Type B pancreatic cell (in vitro differentiated cells): ENCODE measurements at regions not wholly inside any gene's neighbourhood (a gene's known extent, or its start where the extent isn't known, plus 50 kb on each side); places are given as distances from the start of the nearest gene placed in this dataset.

ENCODE experiments used
- DNase-seq: peaks from one replicate; pipeline ENCODE4 v3.0.0; 2021; ENCODE audit warnings: mixed read lengths; ENCODE audit not compliant: unreplicated experiment; ENCODE audit errors: extremely low spot score
- H3K27ac Mint-ChIP-seq: 2 replicates; pipeline ENCODE4 v1.8.0; 2021; ENCODE audit warnings: mild to moderate bottlenecking, mixed read lengths
- H3K27me3 Mint-ChIP-seq: 2 replicates; pipeline ENCODE4 v1.8.0; 2021; ENCODE audit warnings: mixed read lengths
- H3K36me3 Mint-ChIP-seq: 2 replicates; pipeline ENCODE4 v1.8.0; 2021; ENCODE audit warnings: mixed read lengths
- H3K4me1 Mint-ChIP-seq: one replicate; pipeline ENCODE4 v1.8.0; 2021; ENCODE audit warnings: mixed read lengths; ENCODE audit not compliant: unreplicated experiment
- H3K4me3 Mint-ChIP-seq: 2 replicates; pipeline ENCODE4 v1.8.0; 2021; ENCODE audit warnings: mild to moderate bottlenecking, mixed read lengths
- H3K9me3 Mint-ChIP-seq: 2 replicates; pipeline ENCODE4 v1.8.0; 2021; ENCODE audit warnings: mixed read lengths
- TF ChIP-seq, protein P1 (sequence below): fragments of 200-600 bp; sonication (generic); conservative IDR thresholded peaks from 2 replicates; pipeline ENCODE4 v1.5.0; 2021; ENCODE audit warnings: antibody characterized with exemption, mild to moderate bottlenecking

DNA sequence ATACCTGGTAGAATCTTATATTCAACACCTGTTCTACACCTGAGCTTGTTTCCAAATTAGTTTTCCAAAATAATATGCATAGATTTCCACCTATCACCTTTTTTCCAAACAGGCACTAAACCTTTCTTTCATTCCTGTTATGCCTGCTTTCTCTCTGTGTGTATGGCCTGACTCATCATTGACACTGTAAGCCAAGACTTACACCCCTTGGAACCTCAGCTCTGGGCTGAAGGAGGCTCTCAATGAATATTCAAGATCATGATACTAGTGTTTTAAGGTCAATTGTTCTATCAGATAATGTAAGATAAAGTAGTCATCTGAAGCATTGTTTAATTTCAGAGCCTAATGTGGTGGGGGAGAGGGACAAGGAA lies 1193.3 kb downstream of the FLRT2 start:
- TF ChIP-seq, protein P1, sequence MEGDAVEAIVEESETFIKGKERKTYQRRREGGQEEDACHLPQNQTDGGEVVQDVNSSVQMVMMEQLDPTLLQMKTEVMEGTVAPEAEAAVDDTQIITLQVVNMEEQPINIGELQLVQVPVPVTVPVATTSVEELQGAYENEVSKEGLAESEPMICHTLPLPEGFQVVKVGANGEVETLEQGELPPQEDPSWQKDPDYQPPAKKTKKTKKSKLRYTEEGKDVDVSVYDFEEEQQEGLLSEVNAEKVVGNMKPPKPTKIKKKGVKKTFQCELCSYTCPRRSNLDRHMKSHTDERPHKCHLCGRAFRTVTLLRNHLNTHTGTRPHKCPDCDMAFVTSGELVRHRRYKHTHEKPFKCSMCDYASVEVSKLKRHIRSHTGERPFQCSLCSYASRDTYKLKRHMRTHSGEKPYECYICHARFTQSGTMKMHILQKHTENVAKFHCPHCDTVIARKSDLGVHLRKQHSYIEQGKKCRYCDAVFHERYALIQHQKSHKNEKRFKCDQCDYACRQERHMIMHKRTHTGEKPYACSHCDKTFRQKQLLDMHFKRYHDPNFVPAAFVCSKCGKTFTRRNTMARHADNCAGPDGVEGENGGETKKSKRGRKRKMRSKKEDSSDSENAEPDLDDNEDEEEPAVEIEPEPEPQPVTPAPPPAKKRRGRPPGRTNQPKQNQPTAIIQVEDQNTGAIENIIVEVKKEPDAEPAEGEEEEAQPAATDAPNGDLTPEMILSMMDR, result no peak
- DNase-seq, result no peak
- Mint-ChIP-seq H3K36me3 (no peaks in the 10 kb centered on the region), H3K27ac (no peak overlapping the region), H3K4me3 (no peak overlapping the region), H3K4me1 (no peaks in the 10 kb centered on the region), H3K27me3 (no peaks in the 10 kb centered on the region), H3K9me3 (no peaks in the 10 kb centered on the region)

DNA sequence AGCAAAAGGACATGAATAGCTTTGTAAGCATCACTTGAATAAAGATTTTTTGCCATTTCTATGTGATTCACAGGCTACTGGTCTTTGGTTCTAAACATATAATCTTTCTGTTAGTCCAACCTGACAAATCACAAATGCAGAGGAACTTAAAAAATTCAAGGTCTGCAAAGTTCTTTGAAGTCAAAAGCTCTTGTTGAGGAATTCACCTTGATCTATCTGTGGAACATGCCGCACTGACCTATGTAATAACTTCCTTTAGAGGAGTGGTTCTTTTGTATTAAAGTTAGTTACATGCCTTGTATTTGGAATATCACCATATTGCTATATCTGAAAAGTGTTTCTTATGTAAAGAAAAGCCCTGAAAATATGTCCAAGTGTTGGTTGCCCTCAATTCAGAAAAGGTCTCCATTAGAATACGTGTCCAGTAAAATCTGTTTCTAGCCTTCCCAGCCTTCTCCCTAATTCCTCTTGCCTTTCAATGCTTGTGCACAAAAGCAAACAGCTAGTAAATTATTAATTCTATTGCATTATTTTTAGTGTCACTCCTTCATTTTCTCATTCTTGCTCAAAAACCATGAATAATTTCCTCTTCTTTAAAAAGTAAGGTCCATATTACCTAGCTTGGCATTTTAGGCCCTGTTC lies 1192.8 kb downstream of the FLRT2 start:
- H3K4me1 Mint-ChIP-seq, result no peaks in the 10 kb centered on the region
- no peaks in the 10 kb centered on the region for H3K9me3 Mint-ChIP-seq
- no peak overlapping the region for H3K27ac Mint-ChIP-seq
- TF ChIP-seq, protein P1, result no peak
- DNase-seq, result no peak
- H3K36me3 Mint-ChIP-seq, result no peaks in the 10 kb centered on the region
- no peaks in the 10 kb centered on the region for H3K27me3 Mint-ChIP-seq
- H3K4me3 Mint-ChIP-seq, result no peak overlapping the region

DNA sequence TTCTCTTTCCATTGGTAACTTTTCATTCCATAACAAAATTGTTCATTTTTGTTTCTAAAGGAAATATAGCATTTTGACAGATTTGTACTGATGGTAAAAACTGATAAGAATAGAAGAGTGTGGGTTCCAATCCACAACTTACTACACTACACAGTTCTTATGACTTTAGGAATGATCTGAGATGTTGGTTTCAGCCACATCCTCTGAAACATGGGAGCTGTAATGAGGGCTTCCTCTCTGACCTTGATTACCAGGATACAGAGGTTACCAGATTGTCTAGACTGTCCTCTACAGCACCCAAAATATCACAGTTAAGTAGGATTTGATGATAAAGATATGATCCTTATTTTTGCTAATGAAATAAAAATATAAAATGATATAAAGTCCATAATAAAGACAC lies 1184.6 kb downstream of the FLRT2 start:
- peaks cover 8% of the 10 kb centered on the region for H3K4me1 Mint-ChIP-seq
- DNase-seq, result no peak
- no peaks in the 10 kb centered on the region for H3K27me3 Mint-ChIP-seq
- no peaks in the 10 kb centered on the region for H3K9me3 Mint-ChIP-seq
- H3K36me3 Mint-ChIP-seq, result no peaks in the 10 kb centered on the region
- TF ChIP-seq, protein P1, result no peak
- no peak overlapping the region for H3K4me3 Mint-ChIP-seq
- H3K27ac Mint-ChIP-seq, result no peak overlapping the region

DNA sequence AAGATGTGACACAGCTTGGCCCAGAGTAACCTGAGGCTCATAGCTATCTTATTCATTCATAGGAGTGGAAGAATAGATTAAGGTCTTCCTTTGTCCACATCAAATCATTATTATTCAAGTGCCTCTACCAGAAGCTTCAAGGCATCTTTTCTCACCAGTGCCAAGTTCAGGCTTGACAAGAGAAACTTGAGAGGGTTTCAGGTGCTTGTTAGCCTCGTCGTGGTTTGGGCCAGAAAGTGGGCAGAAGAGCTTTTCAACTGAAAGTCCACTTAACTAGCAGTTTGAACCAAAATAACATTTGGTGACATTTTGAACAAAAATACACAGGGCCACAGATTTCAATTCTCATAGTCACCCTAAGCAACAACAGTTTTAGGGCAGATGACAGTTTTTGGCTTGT lies 1184.2 kb downstream of the FLRT2 start:
- peaks cover 8% of the 10 kb centered on the region for H3K4me1 Mint-ChIP-seq
- H3K27me3 Mint-ChIP-seq, result no peaks in the 10 kb centered on the region
- no peak overlapping the region for H3K4me3 Mint-ChIP-seq
- no peak for DNase-seq
- no peaks in the 10 kb centered on the region for H3K36me3 Mint-ChIP-seq
- TF ChIP-seq, protein P1, result no peak
- H3K27ac Mint-ChIP-seq, result no peak overlapping the region
- H3K9me3 Mint-ChIP-seq, result no peaks in the 10 kb centered on the region

DNA sequence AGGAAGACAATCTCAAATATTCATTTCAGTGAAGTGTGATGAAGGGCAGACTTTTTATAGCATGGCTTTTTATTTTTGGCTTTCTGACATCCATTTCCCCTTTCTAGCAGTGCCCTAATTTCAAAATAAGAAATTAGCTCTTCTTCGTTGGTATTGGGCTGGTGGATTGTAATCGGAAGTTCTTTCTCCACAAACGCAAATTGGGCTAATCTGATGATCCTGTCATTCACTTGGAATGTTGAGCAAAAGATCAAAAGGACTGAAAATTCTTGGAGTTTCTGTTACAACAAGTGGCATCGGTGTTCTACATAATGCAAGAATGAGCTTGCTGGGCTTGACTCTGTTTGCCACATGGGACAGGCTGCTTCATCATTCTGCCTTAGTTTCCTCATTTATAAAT lies 1182.8 kb downstream of the FLRT2 start:
- H3K9me3 Mint-ChIP-seq, result no peaks in the 10 kb centered on the region
- H3K27ac Mint-ChIP-seq, result no peak overlapping the region

More for the DNA sequence above, 1182.8 kb downstream of the FLRT2 start:
- DNase-seq, result no peak
- TF ChIP-seq, protein P1, result no peak
- no peaks in the 10 kb centered on the region for H3K36me3 Mint-ChIP-seq
- H3K4me3 Mint-ChIP-seq, result no peak overlapping the region
- H3K4me1 Mint-ChIP-seq, result peaks cover 12% of the 10 kb centered on the region
- H3K27me3 Mint-ChIP-seq, result no peaks in the 10 kb centered on the region
